GM18502 (cell line): ENCODE measurements at regions not wholly inside any gene's neighbourhood (a gene's known extent, or its start where the extent isn't known, plus 50 kb on each side); places are given as distances from the start of the nearest gene placed in this dataset.
"Not testable (repeated sequence)": the region's sequence is repeated elsewhere in the genome, so short reads cannot be mapped to it uniquely, and the experiment has no call there.

ENCODE experiments used
- ATAC-seq: cut with Tn5 transposase; IDR thresholded peaks from one replicate; pipeline ENCODE4 v1.9.1; 2021; ENCODE audit warnings: mild to moderate bottlenecking; ENCODE audit not compliant: unreplicated experiment, poor library complexity

DNA sequence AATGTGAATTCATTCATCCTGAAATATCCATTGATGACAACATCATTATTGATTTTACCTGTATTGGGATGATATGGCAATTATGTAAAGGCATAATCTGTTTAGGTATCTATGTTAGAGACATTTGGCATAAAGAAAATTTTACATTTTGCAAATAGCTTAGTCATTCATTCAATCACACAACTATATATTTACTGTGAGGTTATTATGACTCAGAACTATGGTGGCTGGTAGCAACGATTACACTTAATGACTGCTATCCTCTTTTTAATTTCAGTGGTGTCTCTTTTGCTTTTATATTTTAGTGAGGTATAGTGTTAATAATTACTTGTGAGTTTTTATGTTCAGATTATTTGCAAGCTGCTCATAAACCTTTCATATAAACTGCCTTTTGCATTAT lies 955.9 kb downstream of the SLITRK6 start:
- no peak for ATAC-seq

DNA sequence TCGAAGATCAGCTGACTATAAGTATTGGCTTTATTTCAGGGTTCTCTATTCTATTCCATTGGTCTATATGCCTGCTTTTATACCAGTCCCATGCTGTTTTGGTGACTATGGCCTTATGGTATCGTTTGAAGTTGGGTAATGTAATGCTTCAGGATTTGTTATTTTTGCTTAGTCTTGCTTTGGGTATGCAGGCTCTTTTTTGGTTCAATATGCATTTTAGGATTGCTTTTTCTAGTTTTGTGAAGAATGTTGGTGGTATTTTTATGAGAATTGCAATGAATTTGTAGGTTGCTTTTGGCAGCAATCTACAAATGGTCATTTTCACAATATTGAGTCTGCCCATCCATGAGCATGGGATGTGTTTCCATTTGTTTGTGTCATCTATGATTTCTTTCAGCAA lies 951.9 kb upstream of the SLITRK1 start:
- ATAC-seq, result no peak

DNA sequence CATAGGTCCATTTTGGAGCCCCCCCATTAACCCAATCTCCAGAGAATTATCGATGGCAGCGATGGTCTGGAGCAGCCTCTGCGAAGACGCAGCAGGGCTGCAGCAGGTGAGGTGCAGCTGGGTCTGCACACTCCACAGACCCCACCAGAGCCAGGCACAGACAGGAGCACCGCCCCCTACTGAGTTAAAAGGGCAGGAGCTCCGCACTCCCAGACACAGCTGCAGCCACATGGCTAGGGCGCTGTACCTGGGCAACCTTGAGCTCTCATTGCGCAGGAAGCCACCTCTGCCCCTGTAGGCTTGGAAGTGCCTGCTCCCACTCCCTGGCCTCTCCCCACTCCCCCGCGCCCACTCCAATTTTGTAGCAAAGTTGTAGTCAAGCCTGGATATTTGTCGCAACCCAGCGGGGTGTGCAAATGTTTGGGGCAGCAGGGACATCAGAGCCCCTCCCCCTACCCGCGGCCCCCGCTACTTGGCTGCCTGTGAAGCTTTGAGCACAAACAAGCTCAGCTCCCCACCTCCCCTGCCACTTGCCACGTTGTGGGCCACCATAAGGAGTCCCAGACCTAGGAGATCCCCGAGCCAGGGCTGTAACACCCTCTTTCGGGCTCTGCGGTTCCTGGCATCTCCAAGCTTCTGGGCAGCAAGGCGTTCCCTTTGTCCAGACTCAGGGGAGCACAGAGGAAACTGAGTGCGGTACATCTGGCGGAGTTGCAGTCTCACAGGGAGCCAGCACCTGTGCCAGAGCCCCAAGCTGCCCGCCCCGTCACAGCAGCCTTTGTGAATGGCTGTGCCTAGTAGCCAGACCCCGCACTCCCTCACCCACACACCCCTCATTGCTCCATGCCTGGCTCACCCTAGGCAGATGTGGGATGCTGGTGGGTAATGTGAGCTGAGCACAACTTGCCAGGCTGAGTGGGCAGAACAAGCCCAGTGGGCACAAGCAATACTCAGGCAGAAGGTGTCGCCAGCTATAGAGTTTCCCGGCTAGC lies 949.7 kb upstream of the SLITRK1 start:
- no peak for ATAC-seq

DNA sequence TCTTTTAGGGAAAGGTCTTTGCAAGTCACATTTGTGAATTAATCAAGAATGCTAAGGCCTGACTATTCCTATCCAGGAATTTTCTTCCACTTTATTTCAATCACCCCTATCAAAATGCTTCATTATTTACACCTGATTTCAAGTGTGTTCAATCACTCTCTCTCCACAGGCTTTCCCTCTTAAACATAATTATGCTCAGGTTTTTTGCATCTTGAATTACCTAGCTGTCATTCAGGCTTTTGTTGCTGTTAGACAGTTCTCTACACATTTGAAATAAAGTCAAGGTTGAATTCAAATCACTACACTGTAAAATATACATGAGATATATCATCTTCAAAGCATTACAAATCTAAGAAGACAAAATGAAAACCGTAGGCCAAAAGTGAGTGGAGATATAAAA lies 941.3 kb upstream of the SLITRK1 start:
- no peak for ATAC-seq

DNA sequence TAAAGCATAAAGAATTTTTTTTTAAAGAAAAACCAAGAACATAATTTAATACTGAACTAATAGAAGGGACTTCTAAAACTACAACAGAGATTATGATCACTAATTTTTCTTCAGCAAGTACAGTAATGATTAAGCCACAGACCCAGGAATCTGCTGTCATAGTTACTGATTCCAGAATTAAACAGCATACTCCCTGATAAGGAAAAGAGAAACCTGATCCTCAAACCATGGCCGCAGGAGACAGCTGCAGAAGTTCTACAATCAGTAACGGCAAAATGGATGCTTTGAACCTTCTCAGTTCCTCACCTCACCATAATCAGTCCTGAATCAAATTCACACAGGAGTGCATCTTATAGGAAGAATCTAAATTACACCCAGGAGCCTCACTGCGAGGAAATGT lies 939.0 kb upstream of the SLITRK1 start:
- ATAC-seq, result no peak

DNA sequence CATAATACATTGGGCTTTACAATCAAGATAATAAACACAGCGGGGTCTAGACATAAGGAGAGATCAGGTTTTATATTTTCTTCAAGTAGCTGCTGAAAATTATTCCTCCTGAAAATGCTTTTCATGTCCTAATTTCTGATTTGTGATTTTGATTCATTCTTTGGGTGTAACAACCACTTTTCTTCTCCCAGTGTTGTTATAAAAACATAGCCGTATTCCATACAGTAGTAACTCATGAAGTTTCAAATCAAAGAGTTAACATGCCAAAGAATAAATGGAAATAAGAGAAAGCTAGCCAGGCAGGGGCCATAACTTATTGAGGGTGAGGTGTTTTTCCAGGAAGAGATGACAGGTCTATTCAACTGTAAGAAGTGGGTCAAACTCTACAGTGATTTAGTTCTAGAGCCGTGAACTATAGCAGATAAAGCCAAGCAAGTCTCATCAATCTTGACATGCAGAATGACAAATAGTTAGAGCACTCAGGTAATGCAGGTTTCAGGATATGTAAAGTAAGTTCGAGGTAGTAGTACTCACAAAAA lies 934.4 kb upstream of the SLITRK1 start:
- no peak for ATAC-seq

DNA sequence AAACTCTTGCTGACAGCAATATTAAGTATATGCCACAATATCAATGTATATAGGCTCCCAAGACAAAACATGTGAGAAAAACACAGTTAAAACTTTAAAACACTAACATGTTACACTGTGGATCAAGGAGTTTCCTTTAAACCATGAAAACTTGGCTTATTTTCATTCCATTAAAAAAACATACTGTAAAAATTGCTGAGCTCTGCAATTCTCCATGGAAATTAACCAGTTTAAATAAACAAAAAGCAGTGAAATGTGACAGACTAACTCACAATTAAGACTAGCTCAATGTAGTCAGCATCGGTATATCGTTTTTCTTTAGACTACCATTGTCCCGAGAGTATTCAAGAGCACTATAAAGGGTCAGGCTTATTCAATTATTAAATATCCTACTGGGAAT lies 930.5 kb upstream of the SLITRK1 start:
- ATAC-seq, result no peak

DNA sequence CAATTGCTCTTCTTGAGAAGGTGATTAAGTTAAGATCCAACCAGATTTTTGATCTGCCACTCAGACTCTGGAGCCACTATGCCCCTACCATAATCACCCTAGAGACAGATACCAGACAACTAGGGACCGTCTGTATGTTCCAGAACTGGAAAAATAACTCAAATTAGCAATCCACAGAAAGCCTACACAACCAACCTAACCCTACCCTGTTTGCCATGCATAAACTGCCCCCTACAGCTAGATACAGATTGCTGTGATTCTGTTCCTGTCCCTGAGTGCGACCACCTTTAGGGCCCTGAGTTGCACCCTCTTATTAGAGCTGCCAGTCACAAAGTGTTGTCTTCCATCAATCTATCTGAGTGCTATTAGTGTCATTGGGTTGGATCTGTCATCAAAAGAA lies 929.8 kb upstream of the SLITRK1 start:
- no peak for ATAC-seq

DNA sequence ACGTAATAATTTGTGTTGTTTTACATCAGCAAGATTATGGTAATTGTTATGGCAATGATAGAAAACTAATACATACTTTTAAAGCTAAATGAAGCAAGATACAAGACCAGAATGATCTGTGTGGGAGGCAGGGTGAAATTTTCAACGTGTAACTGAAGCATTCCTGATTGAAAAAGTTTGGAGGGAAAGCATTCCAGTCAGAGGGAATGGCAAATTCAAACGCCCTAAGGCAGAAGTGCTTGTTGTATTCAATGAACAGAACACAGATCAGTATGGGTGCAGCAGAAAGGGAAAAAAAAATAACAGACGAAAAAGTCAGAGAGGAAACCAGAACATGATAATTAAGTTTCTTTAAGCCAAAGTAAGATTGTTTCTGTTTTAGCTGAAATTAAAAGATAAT lies 928.5 kb upstream of the SLITRK1 start:
- no peak for ATAC-seq

DNA sequence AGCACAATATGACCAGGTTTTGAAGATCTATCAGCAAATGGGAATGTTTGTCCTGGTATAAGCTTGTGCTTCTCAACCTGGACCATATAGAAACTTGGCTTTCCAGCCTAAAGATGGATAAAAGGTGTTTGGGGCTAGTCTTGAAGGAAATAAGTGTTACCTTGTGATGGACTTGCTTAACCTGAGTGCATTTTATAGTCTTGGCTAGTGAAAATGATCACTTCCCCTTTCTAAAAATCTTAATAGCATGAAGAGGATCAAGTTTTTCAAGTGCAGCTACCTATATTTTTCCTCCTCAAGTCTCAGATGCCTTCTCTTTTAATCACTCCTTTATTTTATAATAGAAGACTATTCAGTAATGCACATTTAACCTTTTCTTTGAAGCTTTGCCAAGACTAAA lies 919.8 kb upstream of the SLITRK1 start:
- no peak for ATAC-seq

DNA sequence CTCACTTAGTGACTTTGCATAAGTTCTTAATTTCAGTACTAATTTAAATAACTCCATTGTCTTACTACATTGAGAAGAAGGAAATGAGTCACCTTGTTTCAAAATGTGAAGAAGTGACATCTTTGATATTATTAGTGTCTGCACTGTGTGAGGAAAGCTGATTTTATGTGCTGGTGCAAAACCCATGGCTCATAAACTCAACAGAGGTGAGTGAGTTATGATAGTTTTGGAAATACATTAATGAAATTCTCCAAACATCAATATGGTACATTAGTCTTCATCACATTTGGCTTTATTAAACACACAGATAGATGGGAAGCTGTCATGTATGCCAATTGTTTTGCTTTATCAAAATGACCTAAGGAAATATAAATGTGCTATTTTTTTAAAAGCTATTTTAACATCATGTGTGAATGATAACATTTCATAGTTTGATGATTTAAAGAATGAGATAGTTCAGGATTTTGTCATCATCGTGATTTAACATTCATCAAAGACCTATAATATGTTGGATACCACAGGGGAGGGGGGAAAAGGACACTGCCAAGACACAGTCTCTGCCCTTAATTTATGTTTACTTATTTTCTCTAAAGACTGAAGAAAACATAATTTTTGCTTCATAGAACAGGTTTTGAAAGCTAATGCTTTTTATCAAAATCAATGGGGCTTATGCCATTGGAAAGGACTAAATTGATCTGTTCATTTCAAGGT lies 902.3 kb upstream of the SLITRK1 start:
- no peak for ATAC-seq

DNA sequence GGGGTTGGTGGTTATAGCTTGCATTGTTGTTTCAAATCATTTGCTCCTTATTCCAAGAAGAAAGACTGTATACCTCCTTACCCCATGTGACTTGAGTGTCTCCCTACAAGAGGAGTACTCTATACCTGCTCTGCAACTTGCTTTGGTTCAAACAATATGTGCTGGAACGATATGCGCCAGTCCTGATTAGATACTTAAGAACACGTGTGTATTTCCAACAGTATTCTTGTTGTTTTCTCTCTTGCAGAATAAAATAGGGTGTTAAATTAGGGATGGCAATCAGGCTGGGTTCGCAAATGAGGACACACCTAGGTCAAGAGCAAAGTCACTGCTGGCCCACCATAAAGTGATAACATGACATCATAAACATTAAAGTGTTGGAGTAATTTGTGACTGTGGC lies 895.0 kb upstream of the SLITRK1 start:
- ATAC-seq, result no peak

DNA sequence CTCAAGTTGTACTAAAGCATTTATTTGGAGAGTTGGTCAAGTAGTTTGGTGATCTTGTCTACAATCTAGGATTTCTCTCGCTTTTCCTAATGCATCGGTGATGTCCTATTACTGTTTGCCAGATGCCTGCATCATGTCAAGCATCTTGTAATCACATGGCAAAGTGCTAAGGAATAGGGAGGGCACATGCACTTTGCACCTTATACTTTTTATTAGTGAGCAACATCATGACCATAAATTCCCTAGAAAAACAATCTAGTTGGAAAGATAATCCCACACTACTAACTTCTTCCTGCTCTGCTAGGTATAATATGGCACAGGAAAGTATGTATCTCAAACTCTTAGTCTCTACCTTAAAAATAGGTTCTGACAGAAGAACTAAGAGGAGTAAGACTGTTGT lies 894.3 kb upstream of the SLITRK1 start:
- ATAC-seq, result no peak

DNA sequence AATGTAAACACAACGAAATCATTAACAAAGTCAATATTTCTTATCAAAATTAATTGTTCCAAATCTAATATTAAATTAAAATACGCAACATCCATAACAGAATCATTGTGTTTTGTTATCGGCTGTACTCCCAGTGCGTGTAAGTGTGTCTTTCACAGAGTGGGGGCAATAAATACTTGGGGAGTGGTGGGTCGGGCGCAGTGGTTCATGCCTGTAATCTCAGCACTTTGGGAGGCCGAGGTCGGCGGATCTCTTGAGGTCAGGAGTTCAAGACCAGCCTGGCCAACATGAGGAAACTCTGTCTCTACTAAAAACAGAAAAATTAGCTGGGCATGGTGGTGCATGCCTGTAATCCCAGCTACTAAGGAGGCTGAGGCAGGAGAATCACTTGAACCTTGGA lies 893.6 kb upstream of the SLITRK1 start:
- ATAC-seq, result not testable (repeated sequence)

DNA sequence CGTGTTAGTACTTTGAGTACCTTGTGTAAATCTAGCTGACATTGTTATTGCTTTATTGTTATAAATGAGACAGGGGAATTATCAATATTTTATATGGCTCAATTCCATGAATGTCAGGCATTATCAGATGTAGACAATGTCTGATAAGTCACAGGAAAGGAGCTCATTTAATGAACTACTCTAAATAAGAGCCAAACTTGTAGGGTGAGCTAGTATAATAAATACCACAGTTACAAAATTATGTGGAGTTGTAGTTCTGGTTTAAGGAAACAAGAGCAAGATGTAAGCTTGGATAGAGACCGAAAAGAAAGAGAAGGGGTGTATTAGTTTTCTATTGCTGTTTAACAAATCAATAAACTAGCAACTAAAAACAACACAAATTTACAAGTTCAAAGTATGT lies 891.8 kb upstream of the SLITRK1 start:
- no peak for ATAC-seq

DNA sequence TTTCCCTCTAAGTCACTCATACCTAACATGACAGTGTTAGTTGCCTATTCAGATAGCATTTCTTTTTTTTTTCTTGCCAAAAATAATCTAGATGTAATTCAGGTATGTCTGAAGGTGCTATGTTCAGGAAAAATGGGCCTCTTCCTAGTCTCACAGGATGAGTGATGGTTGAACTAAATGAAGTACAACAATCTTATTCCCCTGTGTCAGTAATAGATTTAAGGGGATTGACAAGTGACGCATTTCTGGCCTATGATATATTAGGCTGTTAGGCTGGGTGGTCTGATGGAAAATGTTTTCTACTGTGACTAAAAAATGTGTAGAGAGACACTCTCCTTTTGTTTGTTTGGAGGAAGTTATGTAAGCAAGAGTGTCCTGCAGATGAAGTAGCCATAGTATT lies 878.7 kb upstream of the SLITRK1 start:
- no peak for ATAC-seq

DNA sequence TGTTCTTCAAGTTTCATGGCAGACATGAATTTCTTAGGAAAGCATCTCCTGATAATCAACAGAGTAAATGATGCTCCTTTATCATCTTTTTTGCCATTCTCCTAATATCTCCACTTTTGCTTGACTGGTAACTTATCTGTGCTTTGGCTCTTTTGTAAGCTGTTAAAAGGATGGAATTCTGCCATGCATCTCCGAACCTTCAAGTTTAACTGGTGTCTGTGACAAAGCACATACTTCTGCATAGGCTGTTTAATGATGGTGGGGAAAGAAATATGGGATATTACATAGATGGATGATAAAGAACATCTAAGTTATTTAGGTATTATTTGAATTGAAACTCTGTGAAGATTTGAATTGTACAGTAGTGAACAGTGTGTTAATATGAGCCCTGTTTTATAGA lies 866.9 kb upstream of the SLITRK1 start:
- no peak for ATAC-seq

DNA sequence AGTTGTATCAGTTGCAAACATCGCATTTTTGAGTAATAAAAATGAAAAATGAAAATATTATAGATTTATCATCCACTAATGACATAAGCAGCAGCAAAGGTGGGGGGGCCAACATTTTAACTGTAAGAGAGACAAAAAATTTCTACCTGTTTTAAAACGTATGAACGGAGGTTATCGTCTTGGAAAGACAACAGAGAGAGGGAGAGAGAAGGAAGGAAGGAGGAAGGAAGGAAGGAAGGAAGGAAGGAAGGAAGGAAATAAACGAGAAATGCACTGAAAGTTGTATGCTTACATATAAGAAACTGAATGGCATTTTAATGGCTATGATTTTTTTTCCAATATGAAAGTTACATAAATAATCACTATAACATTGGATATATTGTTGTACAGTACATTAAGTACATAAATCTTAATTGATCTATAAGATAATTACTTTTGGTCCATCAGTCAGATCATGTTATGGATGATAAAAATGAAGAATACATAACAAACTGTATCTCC lies 862.8 kb upstream of the SLITRK1 start:
- ATAC-seq, result no peak

DNA sequence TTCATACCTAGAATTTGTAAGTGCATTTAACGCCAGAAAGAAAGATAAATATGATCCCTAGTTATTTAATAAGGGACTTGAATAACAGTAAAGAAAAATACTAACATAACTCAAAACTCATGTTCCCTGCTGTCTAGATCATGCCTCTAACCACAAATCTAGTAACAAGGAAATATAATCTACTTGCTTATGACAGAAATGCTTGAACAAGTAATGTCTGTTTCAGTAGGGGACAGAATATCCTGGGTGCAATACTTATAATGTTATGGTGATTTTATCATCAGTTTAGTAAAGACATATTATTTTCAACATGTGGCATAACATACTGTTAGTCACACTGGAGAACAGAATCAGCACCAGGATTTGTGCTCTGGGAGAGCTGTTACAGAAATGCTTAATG lies 861.9 kb upstream of the SLITRK1 start:
- no peak for ATAC-seq

DNA sequence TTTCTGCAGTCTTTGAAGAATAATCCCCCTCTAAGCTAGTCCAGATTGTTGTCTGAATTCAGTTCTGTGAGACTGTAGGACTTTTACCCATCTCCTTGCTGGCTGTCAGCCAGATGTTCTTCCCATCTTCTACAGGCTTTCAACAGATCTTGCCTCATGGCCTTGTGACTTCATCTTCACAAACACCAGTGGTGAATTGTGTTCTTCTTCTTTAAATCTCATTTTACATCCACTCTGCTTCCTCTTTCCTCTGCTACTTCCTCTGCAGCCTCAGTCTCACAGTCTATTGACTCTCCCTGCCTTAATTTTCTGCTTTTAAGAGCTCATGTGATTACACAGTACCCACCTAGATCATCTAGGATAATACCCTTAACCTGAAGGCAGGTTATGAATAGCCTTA lies 859.0 kb upstream of the SLITRK1 start:
- no peak for ATAC-seq

DNA sequence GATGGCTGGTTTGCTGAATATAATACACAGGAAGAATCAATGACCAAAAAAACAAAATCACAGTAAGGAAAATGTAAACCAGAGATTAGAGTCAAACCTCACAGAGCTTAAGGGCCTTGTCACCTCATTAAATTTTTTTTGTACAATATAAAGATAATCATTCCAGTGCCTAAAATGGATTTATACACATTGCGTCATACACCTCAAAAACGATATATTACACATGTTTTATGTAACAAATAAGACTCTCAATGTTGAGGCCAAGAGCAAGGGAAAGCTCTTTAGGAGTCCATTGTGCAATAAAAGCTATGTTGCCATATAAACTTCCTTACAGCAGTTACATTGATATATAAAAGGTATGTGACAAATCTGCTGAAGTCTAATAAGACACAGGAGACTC lies 856.7 kb upstream of the SLITRK1 start:
- ATAC-seq, result no peak
